ENCODE measurements at regions not wholly inside any gene's neighbourhood (a gene's known extent, or its start where the extent isn't known, plus 50 kb on each side); places are given as distances from the start of the nearest gene placed in this dataset.

DNA sequence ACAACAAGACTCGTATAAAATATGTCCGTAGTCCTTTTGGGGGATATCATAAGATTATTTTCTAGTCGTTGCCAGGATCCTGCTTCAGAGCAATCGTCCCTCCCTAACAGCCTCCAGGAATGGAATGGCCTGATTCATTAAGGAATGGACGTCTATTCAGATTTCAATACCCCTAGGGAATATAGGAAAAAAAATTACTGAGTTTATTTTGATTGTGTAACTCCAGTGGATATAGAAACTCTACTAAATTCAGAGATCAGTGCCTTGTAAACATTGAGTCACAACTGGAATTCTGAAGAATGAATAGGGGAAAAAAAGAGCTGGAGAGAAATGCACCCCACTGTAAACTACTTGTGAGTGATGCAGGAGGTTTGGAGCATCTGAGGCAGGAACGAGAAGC, 1171.5 kb upstream of the GOT2 start:
- TF ChIP-seq GATA1 (IDR thresholded peaks at IDR 0.05; ENCODE audit: low read depth, low read length): no peak
- no peak for TF ChIP-seq POLR2A (IDR thresholded peaks at IDR 0.05; ENCODE audit: low read length)
- no peak for DNase-seq

DNA sequence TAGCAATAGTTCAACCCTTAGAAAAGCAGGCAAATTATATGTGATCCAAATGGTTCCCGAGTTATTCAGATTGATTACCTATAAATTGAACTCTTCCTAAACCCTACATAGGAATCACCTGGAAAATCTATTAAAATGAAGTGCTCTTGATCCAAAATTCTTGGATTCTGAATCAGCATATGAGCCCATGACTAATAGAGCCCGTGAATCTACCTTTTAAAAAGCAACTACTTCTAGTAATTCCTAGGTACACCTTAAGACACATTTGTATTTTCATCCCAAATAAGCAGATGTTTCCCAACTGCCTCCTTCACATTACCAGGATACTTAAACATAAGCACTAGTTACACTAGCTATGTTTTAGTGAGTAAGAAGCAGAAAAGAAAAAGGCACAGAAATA, 1171.0 kb upstream of the GOT2 start:
- TF ChIP-seq POLR2A (IDR thresholded peaks at IDR 0.05; ENCODE audit: low read length) (no peak), GATA1 (IDR thresholded peaks at IDR 0.05; ENCODE audit: low read depth, low read length) (no peak)
- DNase-seq: no peak

GRCh38 chr16:59899940-59900339, 1165.8 kb upstream of the GOT2 start:
- no peak for DNase-seq
- TF ChIP-seq POLR2A (IDR thresholded peaks at IDR 0.05; ENCODE audit: low read length): no peak
- TF ChIP-seq GATA1 (IDR thresholded peaks at IDR 0.05; ENCODE audit: low read depth, low read length): no peak

DNA sequence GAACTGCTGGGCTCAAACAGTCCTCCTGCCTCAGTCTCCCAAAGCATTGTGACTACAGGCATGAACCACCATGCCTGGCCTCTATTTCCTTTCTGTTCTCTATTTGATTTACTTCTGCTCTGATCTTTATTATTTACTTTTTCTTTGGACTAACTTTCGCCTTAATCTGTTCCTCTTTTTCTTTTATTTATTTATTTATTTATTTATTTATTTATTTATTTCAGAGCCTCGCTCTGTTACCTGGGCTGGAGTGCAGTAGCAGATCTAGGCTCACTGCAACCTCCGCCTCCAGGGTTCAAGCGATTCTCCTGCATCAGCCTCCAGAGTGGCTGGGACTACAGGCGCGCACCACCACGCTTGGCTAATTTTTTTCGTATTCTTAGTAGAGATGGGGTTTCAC, 1158.3 kb upstream of the GOT2 start:
- DNase-seq: no peak
- no peak for TF ChIP-seq POLR2A (IDR thresholded peaks at IDR 0.05; ENCODE audit: low read length)
- TF ChIP-seq GATA1 (IDR thresholded peaks at IDR 0.05; ENCODE audit: low read depth, low read length): no peak

- TF ChIP-seq POLR2A (IDR thresholded peaks at IDR 0.05; ENCODE audit: low read length): no peak
- TF ChIP-seq GATA1 (IDR thresholded peaks at IDR 0.05; ENCODE audit: low read depth, low read length): no peak
- no peak for DNase-seq
These were observed 1153.7 kb upstream of the GOT2 start for GRCh38 chr16:59887856-59888255.

DNA sequence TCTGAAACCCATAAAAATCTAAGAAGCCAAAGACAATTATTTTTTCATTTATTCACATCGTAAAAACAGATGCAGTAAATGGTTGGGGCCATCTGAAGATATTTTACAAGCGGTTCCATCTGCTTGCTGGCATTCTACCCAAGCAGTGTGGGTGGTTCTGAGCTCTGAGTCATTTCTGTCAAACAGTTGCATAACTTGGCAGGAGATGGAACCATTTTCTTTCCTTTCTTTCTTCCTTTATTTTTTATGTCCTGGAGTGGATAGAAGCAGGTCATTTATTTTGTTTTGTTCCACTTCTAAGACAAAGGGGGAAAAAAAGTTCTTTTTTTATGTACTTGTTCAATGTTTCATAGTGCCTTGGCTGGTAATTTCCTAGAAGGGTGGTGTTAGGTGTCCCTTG, 1151.9 kb upstream of the GOT2 start:
- DNase-seq: no peak
- TF ChIP-seq GATA1 (IDR thresholded peaks at IDR 0.05; ENCODE audit: low read depth, low read length) (no peak), POLR2A (IDR thresholded peaks at IDR 0.05; ENCODE audit: low read length) (no peak)

DNA sequence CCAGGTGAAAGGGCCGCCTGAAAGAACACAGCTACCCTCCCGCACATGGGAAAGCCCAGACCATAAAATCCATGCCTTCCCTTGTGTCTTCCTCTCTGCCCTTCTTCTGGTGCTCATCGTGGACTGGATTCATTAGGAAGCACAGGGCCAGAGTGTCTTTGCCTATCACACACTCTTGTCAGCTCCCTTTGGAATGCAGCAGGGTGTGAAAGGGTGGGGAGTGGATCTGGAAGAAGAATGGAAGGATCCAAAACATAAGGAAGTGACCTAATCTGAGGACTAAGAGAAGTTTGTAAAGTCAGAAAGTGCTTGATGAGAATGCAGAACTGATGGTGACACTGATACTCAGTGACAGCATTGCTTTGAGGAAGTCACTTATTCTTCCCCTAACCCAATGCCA, 1147.3 kb upstream of the GOT2 start:
- no peak for DNase-seq
- TF ChIP-seq GATA1 (IDR thresholded peaks at IDR 0.05; ENCODE audit: low read depth, low read length) (no peak), POLR2A (IDR thresholded peaks at IDR 0.05; ENCODE audit: low read length) (no peak)

DNA sequence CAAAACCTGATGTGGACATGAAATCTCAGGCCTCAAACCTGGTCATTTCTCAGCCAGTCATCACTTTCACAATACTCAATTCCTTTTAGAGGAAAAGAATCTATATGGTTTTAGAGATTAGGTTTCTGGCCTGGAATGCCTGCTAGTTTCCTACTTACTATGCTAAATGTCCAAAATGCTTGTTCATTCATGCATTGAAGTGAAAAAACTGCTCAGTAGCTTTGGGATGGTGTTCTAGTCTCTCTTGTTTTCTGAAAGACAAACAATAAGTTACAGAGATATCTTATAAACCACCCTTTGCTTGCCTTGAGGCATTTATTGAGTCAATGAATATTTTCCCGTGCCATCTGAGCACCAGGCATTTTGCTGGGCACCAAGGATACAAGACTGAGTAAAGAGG, 1146.5 kb upstream of the GOT2 start:
- TF ChIP-seq GATA1 (IDR thresholded peaks at IDR 0.05; ENCODE audit: low read depth, low read length): no peak
- DNase-seq: no peak

GRCh38 chr16:59878999-59879398, 1144.9 kb upstream of the GOT2 start:
- TF ChIP-seq POLR2A (IDR thresholded peaks at IDR 0.05; ENCODE audit: low read length) (no peak), GATA1 (IDR thresholded peaks at IDR 0.05; ENCODE audit: low read depth, low read length) (no peak)
- no peak for DNase-seq

GRCh38 chr16:59878479-59878878, 1144.4 kb upstream of the GOT2 start:
- no peak for TF ChIP-seq POLR2A (IDR thresholded peaks at IDR 0.05; ENCODE audit: low read length)
- TF ChIP-seq GATA1 (IDR thresholded peaks at IDR 0.05; ENCODE audit: low read depth, low read length): no peak
- peak in 1 of 2 experiments; percentile 13 for DNase-seq

DNA sequence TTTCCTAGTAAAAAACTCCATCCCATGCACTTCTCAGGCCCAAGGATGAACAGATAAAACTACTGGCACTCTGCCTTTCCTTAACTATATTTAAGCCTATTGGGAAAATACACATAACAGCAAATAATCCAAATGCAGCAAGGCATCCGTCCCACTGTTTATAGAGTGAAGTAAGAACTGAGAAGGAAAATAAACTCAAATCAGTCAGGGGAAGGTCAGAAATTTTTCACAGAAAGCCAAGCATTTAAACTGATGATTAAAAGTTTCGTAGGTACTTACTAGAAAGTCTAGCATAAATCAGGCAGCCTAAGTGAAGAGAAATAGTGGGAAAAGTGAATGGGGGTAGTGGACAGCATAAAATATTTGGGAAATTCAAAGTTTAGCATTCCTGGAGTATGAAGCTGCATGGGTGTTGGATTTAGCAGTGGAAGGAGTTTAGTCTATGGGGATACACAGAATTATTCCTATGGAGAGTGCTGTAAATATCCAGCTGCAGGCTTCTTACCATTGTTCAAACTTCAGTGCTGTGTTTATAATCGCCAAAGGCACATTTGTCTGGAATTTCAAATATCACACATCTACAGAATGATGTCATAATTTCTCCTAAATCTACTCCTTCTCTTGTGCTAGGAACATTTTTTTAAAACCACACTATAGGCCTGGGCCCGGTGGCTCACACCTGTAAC, 1131.0 kb upstream of the GOT2 start:
- no peak for TF ChIP-seq GATA1 (IDR thresholded peaks at IDR 0.05; ENCODE audit: low read depth, low read length)
- TF ChIP-seq POLR2A (IDR thresholded peaks at IDR 0.05; ENCODE audit: low read length): no peak

DNA sequence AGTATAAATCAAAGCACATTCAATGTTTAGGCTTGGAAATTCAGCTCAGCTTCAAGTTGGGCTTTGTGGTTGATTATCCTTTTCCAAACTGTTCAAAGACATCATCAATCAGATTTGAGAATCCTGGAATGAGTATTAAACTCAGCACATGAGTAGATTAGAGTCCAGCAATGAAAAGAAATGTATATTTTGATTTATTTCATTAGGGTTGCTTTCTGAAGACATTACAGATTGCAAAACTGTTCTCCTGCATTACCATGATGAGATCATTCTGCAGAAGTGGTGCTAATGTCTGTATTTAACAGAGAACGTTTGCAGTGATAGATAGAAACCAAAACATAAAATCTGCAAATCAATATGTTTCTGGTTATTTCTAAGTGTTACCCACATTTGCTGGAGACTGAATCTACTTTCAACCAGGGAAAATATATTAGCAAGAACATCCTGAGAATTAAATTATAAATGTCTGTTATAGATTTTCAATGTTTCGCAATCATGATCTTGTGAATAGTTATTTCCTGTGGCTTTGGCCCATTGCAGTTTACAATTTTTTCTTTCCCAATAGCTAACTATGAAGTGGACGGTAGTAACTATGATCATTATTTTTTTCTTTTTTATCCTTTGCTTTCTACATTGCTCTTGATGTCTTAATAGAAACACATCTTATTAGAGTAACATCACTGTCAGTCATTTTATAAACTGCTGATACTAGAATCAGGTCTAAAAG, 1125.7 kb upstream of the GOT2 start:
- no peak for DNase-seq
- TF ChIP-seq GATA1 (IDR thresholded peaks at IDR 0.05; ENCODE audit: low read depth, low read length): no peak
- no peak for TF ChIP-seq POLR2A (IDR thresholded peaks at IDR 0.05; ENCODE audit: low read length)

More for the DNA sequence above, 1131.0 kb upstream of the GOT2 start:
- no peak for DNase-seq

DNA sequence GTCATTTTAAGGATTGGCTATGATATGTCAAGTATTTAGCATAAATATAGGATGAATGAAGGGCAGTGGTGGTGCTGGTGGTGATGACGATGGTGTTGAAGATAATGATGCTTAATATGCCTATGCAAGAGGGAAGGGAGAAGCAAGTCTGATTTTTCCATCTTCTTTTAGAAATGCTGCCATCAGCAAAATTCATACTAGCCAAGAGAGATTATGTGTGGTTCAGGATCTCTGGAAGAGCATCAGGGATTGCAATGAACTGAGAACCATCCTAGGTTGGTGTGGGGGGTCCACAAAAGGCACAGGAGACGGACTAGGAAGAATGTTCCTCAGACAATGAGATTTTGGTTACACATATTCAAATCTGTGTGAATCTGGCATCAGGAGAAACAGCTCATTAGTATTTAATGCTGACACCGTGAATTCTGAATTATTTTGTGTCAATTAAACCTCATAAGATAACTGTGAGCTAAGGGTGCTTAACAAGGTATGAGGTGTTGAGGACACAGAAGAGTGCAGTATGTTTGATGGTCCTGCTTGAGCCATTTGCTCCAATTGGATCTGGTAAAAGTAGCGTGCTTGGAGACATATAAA, 1120.8 kb upstream of the GOT2 start:
- no peak for TF ChIP-seq GATA1 (IDR thresholded peaks at IDR 0.05; ENCODE audit: low read depth, low read length)
- TF ChIP-seq POLR2A (IDR thresholded peaks at IDR 0.05; ENCODE audit: low read length): no peak
- DNase-seq: no peak

DNA sequence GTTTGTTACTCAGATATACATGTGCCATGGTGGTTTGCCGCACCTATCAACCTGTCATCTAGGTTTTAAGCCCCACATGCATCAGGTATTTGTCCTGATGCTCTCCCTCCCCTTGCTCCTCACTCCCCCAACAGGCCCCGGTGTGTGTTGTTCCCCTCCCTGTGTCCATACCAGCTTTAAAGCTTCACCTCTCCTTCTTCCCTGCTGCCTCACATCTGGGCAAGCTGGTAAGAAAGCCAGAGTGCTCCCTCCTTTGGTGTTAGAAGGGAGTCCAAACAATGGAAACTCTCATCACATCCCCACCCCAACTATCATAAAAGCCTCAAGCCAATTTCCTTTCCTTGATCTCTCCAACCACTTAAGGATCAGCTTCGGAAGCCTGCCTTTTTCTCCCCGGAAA, 1115.6 kb upstream of the GOT2 start:
- no peak for DNase-seq
- TF ChIP-seq GATA1 (IDR thresholded peaks at IDR 0.05; ENCODE audit: low read depth, low read length) (no peak), POLR2A (IDR thresholded peaks at IDR 0.05; ENCODE audit: low read length) (no peak)

GRCh38 chr16:59848296-59848695, 1114.2 kb upstream of the GOT2 start:
- no peak for TF ChIP-seq GATA1 (IDR thresholded peaks at IDR 0.05; ENCODE audit: low read depth, low read length)
- TF ChIP-seq POLR2A (IDR thresholded peaks at IDR 0.05; ENCODE audit: low read length): no peak
- no peak for DNase-seq
